MM.1S (cell line): ENCODE measurements at regions not wholly inside any gene's neighbourhood (a gene's known extent, or its start where the extent isn't known, plus 50 kb on each side); places are given as distances from the start of the nearest gene placed in this dataset.

Source experiments
- DNase-seq: peaks from one replicate; pipeline ENCODE4 v3.0.0-alpha.2; 2015
- H2AFZ ChIP-seq: fragments of 300-600 bp; sonication (generic); 2 replicates; pipeline ENCODE4 v1.6.0; 2016; ENCODE audit warnings: antibody characterized with exemption, low read length
- H3F3A ChIP-seq: fragments of 300-600 bp; sonication (generic); 2 replicates; pipeline ENCODE4 v1.6.1; 2016; ENCODE audit warnings: mild to moderate bottlenecking, antibody characterized with exemption, low read length, moderate library complexity, mixed read lengths; ENCODE audit not compliant: insufficient read depth
- H3K27ac ChIP-seq: fragments of 300-600 bp; sonication (generic); 2 replicates; pipeline ENCODE4 v1.5.1; 2016; ENCODE audit warnings: mild to moderate bottlenecking, low read length
- H3K27me3 ChIP-seq: fragments of 300-600 bp; sonication (generic); replicated peaks from 2 replicates; pipeline ENCODE4 v1.6.0; 2016; ENCODE audit warnings: low read length; ENCODE audit not compliant: insufficient read depth
- H3K36me3 ChIP-seq: fragments of 300-600 bp; sonication (generic); replicated peaks from 2 replicates; pipeline ENCODE4 v1.6.1; 2016; ENCODE audit warnings: mild to moderate bottlenecking, low read length, mixed read lengths; ENCODE audit not compliant: insufficient read depth
- H3K4me1 ChIP-seq: fragments of 300-600 bp; sonication (generic); 2 replicates; pipeline ENCODE4 v1.6.1; 2016; ENCODE audit warnings: low read length, mixed read lengths
- H3K4me2 ChIP-seq: fragments of 300-600 bp; sonication (generic); 2 replicates; pipeline ENCODE4 v1.6.0; 2016; ENCODE audit warnings: low read depth, low read length
- H3K4me3 ChIP-seq: fragments of 300-600 bp; sonication (generic); 2 replicates; pipeline ENCODE4 v1.5.1; 2016; ENCODE audit warnings: low read length, mixed read lengths
- H3K79me2 ChIP-seq: fragments of 300-600 bp; sonication (generic); 2 replicates; pipeline ENCODE4 v1.6.1; 2016; ENCODE audit warnings: mixed run types, low read length, mixed read lengths
- H3K9ac ChIP-seq: fragments of 300-600 bp; sonication (generic); 2 replicates; pipeline ENCODE4 v1.6.1; 2016; ENCODE audit warnings: low read length, mixed read lengths
- H3K9me2 ChIP-seq: fragments of 300-600 bp; sonication (generic); replicated peaks from 2 replicates; pipeline ENCODE4 v1.6.1; 2016; ENCODE audit warnings: mild to moderate bottlenecking, low read length, mixed read lengths; ENCODE audit not compliant: insufficient read depth
- H3K9me3 ChIP-seq: fragments of 300-600 bp; sonication (generic); replicated peaks from 2 replicates; pipeline ENCODE4 v1.6.1; 2016; ENCODE audit warnings: mild to moderate bottlenecking, low read length, mixed read lengths; ENCODE audit not compliant: insufficient read depth
- H4K20me1 ChIP-seq: fragments of 300-600 bp; sonication (generic); 2 replicates; pipeline ENCODE4 v1.6.1; 2016; ENCODE audit warnings: mild to moderate bottlenecking, low read length, moderate library complexity, mixed read lengths; ENCODE audit not compliant: insufficient read depth
- CTCF ChIP-seq: fragments of 300-600 bp; sonication (generic); IDR thresholded peaks from 2 replicates; pipeline ENCODE4 v1.5.1; 2016; ENCODE audit warnings: antibody characterized with exemption, low read length, mixed read lengths
- EZH2 ChIP-seq: fragments of 300-600 bp; sonication (generic); optimal IDR thresholded peaks from 2 replicates; pipeline ENCODE3; 2017; ENCODE audit warnings: low read depth, mild to moderate bottlenecking, antibody characterized with exemption, low read length, mixed read lengths
- EZH2phosphoT487 ChIP-seq: fragments of 300-600 bp; sonication (generic); IDR thresholded peaks from 2 replicates; pipeline ENCODE4 v1.6.1; 2018; ENCODE audit warnings: antibody characterized with exemption, low read length

GRCh38 chr22:44574640-44575380 is 76.8 kb upstream of the RTL6 start:
- H2AFZ ChIP-seq = no peak overlapping the region
- no peak for DNase-seq
- no peak for TF ChIP-seq EZH2
- TF ChIP-seq CTCF = no peak
- no peak for TF ChIP-seq EZH2phosphoT487
- H3K4me1 ChIP-seq = no peaks in the 10 kb centered on the region
- no peaks in the 10 kb centered on the region for H3F3A ChIP-seq
- H3K4me2 ChIP-seq = no peak overlapping the region
- no peaks in the 10 kb centered on the region for H3K9me3 ChIP-seq
- no peaks in the 10 kb centered on the region for H3K36me3 ChIP-seq
- H3K9me2 ChIP-seq = no peaks in the 10 kb centered on the region
- H3K27ac ChIP-seq = no peak overlapping the region
- peaks cover 98% of the 10 kb centered on the region for H3K27me3 ChIP-seq
- H3K79me2 ChIP-seq = no peaks in the 10 kb centered on the region
- no peaks in the 10 kb centered on the region for H4K20me1 ChIP-seq
- H3K4me3 ChIP-seq = no peak overlapping the region
- H3K9ac ChIP-seq = no peak overlapping the region

GRCh38 chr22:44574057-44574639 is 76.1 kb upstream of the RTL6 start:
- no peak overlapping the region for H3K9ac ChIP-seq
- H3K27me3 ChIP-seq = peaks cover 98% of the 10 kb centered on the region
- no peaks in the 10 kb centered on the region for H3K79me2 ChIP-seq
- no peaks in the 10 kb centered on the region for H3K9me2 ChIP-seq
- H3K9me3 ChIP-seq = no peaks in the 10 kb centered on the region
- H3F3A ChIP-seq = no peaks in the 10 kb centered on the region
- no peak overlapping the region for H3K4me3 ChIP-seq
- no peak overlapping the region for H3K27ac ChIP-seq
- H3K36me3 ChIP-seq = no peaks in the 10 kb centered on the region
- H3K4me2 ChIP-seq = no peak overlapping the region
- no peak overlapping the region for H2AFZ ChIP-seq
- no peaks in the 10 kb centered on the region for H4K20me1 ChIP-seq
- DNase-seq = no peak
- H3K4me1 ChIP-seq = no peaks in the 10 kb centered on the region
- no peak for TF ChIP-seq EZH2phosphoT487
- no peak for TF ChIP-seq EZH2
- no peak for TF ChIP-seq CTCF

- Histone ChIP-seq H3F3A (no peaks in the 10 kb centered on the region), H3K4me3 (no peak overlapping the region), H3K27me3 (peaks cover 98% of the 10 kb centered on the region), H3K79me2 (no peaks in the 10 kb centered on the region), H3K9ac (no peak overlapping the region), H3K4me1 (no peaks in the 10 kb centered on the region), H3K4me2 (no peak overlapping the region), H3K9me2 (no peaks in the 10 kb centered on the region), H2AFZ (no peak overlapping the region), H3K36me3 (no peaks in the 10 kb centered on the region), H3K27ac (no peak overlapping the region), H4K20me1 (no peaks in the 10 kb centered on the region), H3K9me3 (no peaks in the 10 kb centered on the region)
- DNase-seq = no peak
- TF ChIP-seq EZH2phosphoT487 (no peak), CTCF (no peak), EZH2 (no peak)
These were observed 75.4 kb upstream of the RTL6 start for GRCh38 chr22:44573451-44573850.
